Hindlimb muscle (tissue), 1 donor: ENCODE measurements at regions not wholly inside any gene's neighbourhood (a gene's known extent, or its start where the extent isn't known, plus 50 kb on each side); places are given as distances from the start of the nearest gene placed in this dataset.
A peak's percentile ranks its signal among the peaks of the same experiment; 100 is the strongest.
"Not testable (repeated sequence)": the region's sequence is repeated elsewhere in the genome, so short reads cannot be mapped to it uniquely, and the experiment has no call there.

Experiments
- DNase-seq: peaks from one replicate; pipeline ENCODE4 v3.0.0-alpha.2; 2013

DNA sequence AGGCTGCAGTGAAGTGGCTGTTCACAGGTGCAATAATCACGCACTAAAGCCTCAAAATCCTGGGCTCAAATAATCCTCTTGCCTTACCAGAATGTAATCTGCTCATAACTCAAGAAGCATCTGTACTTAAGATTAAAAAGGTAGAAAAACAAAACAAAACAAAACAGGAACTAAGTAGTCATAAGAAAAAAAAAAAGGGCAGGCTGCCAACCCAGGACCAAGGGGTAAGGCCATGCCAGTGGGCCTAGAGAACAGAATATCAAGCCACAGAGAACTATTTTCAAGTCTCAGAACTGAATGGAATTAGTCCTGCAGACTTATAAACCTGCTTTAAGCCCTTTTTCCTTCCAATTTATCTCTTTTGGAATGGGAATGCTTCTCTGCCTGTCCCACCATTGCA, 64.8 kb upstream of the TBC1D3K start:
- DNase-seq = no peak

DNA sequence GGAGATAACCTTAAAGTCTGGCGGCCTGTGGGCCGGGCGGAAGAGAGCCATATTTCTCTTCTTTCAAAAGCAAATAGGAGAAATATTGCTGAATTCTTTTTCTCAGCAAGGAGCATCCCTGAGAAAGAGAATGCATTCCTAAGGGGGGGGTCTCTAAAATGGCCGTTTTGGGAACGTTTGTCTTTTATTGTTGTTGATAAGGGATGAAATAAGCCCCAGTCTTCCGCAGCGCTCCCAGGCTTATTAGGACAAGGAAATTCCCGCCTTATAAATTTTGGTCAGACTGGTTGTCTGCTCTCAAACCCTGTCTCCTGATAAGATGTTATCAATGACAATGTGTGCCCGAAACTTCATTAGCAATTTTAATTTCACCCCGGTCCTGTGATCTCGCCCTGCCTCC, 65.8 kb upstream of the TBC1D3K start:
- DNase-seq = not testable (repeated sequence)

GRCh38 chr17:37856245-37856644, 68.0 kb upstream of the TBC1D3K start:
- no peak for DNase-seq

- DNase-seq = no peak
These were observed 74.6 kb upstream of the TBC1D3K start for GRCh38 chr17:37849617-37849972.

DNA sequence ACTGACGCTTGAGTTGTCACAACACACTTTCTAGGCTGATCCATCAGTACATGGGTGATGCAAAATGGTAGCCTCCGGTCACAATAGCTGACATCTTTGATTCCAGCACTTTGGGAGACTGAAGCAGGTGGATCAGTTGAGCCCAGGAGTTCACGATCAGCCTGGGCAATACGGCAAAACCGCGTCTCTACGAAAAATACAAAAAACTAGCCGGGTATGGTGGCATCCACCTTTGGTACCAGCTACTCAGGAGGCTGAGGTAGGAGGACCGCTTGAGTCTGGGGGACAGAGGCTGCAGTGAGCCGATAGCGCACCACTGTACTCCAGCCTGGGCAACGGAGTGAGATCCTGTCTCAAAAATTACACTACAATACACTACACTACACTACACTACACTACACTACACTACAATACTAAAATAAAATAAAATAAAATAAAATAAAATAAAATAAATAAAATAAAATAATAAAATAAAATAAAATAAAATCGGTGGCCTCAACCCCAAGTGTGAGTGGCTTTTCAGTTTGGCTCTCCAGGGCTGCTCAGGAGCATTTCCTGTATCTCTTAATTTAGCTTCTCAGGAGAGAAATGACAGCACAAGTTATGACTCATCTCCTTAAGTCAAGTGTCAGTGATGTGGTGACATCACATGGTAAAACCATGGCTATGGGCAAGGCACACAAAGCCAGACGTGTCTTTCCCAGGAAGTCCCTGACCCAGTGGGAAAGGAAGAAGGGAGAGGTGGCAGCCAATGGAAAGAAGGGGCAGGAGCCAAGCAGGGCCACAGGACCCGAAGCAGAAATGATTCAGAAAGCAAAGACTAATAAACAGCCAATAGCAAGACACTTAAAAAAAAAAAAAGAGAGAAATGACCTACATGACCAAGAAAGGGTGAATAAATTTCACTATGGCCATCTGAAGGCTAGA, 75.3 kb upstream of the TBC1D3K start:
- no peak for DNase-seq

- DNase-seq = no peak
These were observed 76.3 kb upstream of the TBC1D3K start for GRCh38 chr17:37847811-37848331.

GRCh38 chr17:37847102-37847501, 77.1 kb upstream of the TBC1D3K start:
- DNase-seq = no peak

DNA sequence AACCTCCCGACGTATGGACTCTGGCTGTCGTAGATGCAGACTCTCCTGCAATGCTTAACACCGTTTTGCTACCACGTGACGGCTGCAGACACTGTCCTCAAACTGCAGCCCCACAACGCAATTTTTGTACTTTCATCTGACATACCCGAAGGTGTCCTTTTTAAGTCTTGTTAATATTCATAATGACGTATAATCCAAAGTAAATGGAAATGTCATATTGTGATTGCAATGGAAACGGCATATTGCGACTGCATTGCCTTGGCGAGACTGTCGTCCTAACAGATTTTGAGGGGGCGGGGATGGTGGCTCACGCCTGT, 79.3 kb upstream of the TBC1D3K start:
- no peak for DNase-seq

DNA sequence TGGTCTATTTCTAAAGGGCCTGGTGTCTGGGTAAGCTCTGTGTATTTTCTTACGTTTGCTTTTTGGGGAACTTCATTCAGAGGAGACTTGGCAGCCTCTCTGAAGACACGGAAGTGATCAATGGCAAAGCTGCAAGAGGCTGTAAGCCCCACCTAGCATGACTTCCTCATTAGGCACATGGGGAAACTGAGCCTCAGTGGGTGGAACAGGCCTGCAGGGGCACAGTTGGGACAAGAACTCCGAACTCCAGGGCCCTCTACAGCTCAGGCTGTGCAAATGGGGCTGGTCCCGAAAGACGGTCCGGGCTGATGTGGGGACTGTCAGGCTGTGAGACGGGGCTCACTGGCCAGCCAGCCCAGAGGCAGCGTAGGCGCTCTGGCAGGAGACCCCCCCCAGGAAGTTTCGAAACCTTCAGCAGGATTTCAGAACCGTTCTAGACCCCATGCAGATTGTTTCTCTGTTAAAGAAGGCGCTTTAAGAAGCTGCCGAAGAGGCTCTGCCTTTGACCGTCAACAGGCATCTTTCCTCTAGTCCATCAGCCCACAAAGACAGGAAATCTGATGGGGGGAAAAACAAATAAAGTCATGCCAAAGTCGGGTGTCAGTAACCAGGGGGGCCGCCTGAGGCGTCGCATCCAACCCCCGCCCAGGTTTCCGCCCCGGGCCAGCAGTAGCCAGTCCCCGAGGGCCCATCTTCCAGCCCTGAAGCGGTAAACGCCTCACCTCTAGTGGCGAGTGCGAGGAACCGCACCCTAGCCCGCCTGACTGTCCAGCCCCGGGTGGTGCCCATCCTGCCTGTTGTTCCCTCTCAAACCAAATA, 79.8 kb upstream of the TBC1D3K start:
- DNase-seq = peak; percentile 16

- DNase-seq = no peak
These were observed 81.8 kb upstream of the TBC1D3K start for GRCh38 chr17:37842401-37842800.

DNA sequence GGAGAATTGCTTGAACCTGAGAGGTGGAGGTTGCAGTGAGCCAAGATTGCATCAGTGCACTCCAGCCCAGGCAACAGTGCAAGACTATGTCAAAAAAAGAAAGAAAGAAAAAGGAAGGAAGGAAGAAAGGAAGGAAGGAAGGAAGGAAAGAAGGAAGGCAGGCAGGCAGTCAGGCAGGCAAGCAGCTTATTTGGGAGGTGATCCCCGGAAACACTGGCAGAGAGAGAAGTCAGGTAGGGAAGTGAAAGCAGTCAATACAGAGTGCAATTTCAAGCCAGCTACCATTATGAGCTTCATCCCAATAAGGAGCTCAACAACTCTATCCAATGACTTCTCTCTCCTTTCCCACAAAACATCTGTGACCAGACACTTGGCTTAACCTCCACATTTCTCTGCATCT, 83.0 kb upstream of the TBC1D3K start:
- DNase-seq = no peak

GRCh38 chr17:37840576-37840975, 83.6 kb upstream of the TBC1D3K start:
- no peak for DNase-seq

- no peak for DNase-seq
These were observed 84.8 kb upstream of the TBC1D3K start for GRCh38 chr17:37839196-37839978.

- no peak for DNase-seq
These were observed 85.9 kb upstream of the TBC1D3K start for GRCh38 chr17:37838276-37838675.

GRCh38 chr17:37836593-37836992, 87.6 kb upstream of the TBC1D3K start:
- no peak for DNase-seq

DNA sequence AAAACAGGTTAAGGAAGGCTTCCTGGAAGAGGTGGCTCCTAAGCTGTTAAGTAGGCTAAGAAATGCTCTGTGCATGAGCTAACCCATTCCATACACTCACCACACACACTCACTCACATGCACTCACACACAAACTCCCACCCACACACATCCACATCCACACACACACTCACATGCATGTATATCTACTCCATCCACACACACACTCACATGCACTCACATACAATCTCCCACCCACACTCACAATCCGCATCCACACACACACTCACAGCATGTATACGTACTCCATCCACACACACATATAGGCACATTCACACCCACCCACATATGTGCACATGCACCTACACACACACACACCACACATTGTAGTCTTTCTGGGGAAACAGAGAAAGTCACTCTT, 89.3 kb upstream of the HNF1B start:
- DNase-seq = no peak

DNA sequence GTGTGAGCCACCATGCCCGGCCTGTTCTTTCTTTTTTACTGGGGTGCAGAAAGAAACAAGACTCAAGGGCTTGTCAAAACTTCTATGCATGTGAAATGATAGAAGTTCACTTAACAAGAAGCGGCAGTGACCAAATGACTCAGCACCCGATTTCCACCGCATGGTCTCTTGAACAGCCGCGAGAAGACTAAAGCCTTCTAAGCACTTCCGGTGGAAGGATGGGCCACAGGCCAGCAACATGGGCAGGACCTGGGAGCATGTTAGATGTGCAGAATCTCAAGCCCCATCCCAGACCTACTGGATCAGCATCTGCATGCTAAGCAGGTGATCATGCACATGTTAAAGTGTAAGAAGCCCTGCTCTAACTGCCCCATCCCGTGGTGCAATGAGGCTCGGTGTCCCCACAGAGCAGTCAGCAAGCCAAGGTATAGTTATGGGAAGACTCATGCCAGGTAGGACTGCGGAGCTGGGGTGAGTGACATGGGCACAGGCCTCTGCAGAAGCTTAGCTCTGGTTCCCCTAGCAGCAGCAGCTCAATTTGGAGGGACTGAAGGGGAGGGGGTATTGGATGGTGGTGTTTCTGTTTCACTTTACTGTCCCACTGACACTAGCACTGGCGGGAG, 88.5 kb upstream of the HNF1B start:
- no peak for DNase-seq

GRCh38 chr17:37831986-37832385, 87.1 kb upstream of the HNF1B start:
- DNase-seq = no peak

GRCh38 chr17:37831492-37831891, 86.6 kb upstream of the HNF1B start:
- no peak for DNase-seq

DNA sequence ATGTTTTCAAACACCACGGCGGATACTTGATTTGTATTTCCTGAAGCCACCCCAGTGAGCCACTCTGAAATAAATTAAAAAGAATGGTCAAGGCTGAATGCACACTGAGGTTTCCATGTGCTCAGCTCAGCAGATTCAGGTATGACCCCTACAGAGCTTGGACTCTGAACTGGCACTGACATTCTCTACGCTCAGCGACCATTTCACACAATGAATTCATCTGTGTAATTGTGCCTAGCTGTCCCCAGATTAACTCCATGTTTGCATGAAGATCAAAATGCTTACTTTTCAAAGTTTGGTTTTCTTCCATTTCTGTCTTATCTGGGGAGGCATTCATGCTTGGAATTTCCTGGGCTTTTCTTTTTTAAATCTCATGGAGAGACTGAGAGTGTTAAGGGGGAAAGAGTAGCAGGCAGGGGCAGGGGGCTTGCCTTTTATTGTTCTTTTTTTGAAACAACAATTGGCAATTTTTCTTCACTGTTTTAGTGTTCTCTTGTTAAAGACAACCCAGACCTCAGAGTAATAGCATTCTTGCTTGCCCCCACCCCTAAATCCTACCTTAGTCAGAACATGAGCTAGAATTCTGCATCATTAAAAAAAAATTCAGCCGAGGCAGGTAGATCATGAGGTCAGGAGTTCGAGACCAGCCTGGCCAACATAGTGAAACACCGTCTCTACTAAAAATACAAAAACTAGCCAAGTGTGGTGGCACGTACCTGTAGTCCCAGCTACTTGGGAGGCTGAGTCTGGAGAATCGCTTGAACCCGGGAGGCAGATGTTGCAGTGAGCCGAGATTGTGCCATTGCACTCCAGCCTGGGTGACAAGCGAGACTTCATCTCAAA, 85.5 kb upstream of the HNF1B start:
- DNase-seq = no peak

DNA sequence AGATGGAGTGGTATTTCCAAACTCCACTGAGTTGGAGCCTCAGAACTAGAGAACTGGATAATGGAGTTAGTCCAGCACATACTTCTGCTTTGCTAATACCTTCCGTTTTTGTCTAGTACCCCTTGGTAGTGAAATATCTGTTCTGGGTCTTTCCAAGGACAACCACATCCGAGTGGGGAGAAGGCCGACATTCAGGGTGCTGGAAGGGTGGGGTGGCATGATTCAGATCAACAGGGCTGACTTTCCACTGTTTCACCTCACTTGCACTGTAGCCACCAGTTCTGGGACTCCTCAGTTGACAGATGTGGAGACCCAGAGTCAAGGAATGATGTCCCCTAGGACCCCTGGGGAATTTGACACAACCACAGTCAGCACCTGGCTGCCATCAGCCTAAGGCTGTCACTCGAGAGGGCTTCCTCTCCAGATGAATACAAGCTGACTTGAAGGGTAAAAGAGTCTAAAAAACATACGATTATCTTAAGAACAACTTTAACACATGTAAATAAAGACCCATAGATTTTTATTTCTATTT, 84.8 kb upstream of the HNF1B start:
- no peak for DNase-seq
